Coronary artery (tissue), 2 donors: ENCODE measurements at regions not wholly inside any gene's neighbourhood (a gene's known extent, or its start where the extent isn't known, plus 50 kb on each side); places are given as distances from the start of the nearest gene placed in this dataset.

Source experiments
- DNase-seq: peaks from one replicate; pipeline ENCODE4 v3.0.0-alpha.2; 2017; ENCODE audit warnings: low spot score
- H3K27ac ChIP-seq, 2 donors: fragments of 200-600 bp; sonication (generic); one replicate each; pipeline ENCODE4 v1.5.1; 2016 to 2019
- H3K4me3 ChIP-seq: fragments of 200-600 bp; sonication (generic); 2 replicates; pipeline ENCODE4 v1.5.1; 2016; ENCODE audit warnings: mild to moderate bottlenecking, moderate library complexity
- TF ChIP-seq, protein P1 (sequence below): fragments of 200-600 bp; sonication (generic); IDR thresholded peaks from one replicate; pipeline ENCODE4 v1.5.1; 2019; ENCODE audit warnings: antibody characterized with exemption

GRCh38 chr12:94786906-94787305 is 136.5 kb upstream of the TMCC3 start:
- H3K4me3 ChIP-seq, result no peak overlapping the region
- TF ChIP-seq, protein P1, sequence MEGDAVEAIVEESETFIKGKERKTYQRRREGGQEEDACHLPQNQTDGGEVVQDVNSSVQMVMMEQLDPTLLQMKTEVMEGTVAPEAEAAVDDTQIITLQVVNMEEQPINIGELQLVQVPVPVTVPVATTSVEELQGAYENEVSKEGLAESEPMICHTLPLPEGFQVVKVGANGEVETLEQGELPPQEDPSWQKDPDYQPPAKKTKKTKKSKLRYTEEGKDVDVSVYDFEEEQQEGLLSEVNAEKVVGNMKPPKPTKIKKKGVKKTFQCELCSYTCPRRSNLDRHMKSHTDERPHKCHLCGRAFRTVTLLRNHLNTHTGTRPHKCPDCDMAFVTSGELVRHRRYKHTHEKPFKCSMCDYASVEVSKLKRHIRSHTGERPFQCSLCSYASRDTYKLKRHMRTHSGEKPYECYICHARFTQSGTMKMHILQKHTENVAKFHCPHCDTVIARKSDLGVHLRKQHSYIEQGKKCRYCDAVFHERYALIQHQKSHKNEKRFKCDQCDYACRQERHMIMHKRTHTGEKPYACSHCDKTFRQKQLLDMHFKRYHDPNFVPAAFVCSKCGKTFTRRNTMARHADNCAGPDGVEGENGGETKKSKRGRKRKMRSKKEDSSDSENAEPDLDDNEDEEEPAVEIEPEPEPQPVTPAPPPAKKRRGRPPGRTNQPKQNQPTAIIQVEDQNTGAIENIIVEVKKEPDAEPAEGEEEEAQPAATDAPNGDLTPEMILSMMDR, result no peak
- no peak overlapping the region for H3K27ac ChIP-seq
- no peak for DNase-seq

GRCh38 chr12:94783862-94784261 is 133.5 kb upstream of the TMCC3 start:
- TF ChIP-seq, protein P1, result no peak
- no peak overlapping the region for H3K4me3 ChIP-seq
- no peak overlapping the region for H3K27ac ChIP-seq
- DNase-seq, result no peak

GRCh38 chr12:94783343-94783742 is 133.0 kb upstream of the TMCC3 start:
- no peak for DNase-seq
- TF ChIP-seq, protein P1, result no peak
- no peak overlapping the region for H3K4me3 ChIP-seq
- no peak overlapping the region for H3K27ac ChIP-seq

DNA sequence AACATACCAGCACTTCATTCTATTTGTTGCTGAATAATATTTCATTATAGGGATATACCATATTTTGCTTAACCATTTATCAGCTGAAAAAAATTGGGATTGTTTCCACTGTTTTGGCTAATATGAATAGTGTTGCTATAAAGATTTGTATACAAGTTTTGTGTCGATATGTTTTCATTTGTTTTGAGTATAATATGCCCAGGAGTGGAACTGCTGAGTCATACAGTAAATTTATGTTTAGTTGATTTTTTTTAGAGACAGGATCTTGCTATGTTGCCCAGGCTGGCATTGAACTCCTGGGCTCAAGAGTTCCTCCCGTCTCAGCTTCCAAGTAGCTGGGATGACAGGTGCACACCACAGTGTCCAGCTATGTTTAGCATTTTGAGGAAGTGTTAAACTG is 131.5 kb upstream of the TMCC3 start:
- no peak overlapping the region for H3K4me3 ChIP-seq
- no peak for DNase-seq
- H3K27ac ChIP-seq, result no peak overlapping the region
- TF ChIP-seq, protein P1, result no peak

- no peak for DNase-seq
- Histone ChIP-seq H3K27ac (no peak overlapping the region), H3K4me3 (no peak overlapping the region)
- TF ChIP-seq, protein P1, result no peak
Observed at GRCh38 chr12:94779485-94779884, 129.1 kb upstream of the TMCC3 start.

DNA sequence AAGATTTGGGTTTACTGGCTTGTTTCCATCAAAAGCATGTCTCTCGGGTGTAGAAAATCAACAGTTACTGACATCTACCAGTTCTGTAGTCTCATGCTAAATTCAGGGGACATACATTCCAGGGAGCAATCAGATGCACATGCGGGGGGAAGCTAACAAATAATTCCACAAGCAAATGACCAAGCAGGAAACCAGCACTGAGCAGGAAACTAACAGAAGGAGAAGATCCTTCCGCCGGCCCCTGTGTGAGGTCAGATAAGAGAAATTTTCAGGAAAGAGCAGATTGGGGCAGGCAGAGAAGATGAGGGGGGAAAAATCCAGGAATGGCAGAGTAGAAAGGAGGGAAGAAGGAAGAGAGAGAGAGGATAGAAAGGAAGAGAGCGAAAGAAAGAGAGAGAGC is 127.6 kb upstream of the TMCC3 start:
- no peak for DNase-seq
- TF ChIP-seq, protein P1, result no peak
- Histone ChIP-seq H3K4me3 (no peak overlapping the region), H3K27ac (no peak overlapping the region)

DNA sequence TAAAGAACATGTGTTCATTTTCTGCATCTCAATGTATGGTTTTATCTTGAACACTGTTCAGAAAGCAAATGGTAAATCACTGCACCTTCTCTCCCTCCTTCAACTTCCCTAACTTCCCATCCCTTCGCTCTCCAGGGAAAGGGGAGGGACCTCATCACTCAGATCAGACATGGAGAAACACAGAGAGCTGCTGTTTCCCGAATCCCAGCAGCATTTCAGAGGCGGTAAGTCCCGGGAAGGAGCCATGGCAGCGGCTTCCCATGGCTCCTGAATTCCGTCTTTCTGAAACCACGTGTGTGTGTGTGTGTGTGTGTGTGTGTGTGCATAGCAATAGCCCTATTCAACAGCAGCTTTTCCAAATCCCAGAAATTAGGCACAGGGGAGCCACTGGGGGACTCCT is 125.4 kb upstream of the TMCC3 start:
- H3K27ac ChIP-seq, result no peak overlapping the region
- no peak for DNase-seq
- no peak overlapping the region for H3K4me3 ChIP-seq
- TF ChIP-seq, protein P1, result no peak
